ENCODE measurements at regions not wholly inside any gene's neighbourhood (a gene's known extent, or its start where the extent isn't known, plus 50 kb on each side); places are given as distances from the start of the nearest gene placed in this dataset.

DNA sequence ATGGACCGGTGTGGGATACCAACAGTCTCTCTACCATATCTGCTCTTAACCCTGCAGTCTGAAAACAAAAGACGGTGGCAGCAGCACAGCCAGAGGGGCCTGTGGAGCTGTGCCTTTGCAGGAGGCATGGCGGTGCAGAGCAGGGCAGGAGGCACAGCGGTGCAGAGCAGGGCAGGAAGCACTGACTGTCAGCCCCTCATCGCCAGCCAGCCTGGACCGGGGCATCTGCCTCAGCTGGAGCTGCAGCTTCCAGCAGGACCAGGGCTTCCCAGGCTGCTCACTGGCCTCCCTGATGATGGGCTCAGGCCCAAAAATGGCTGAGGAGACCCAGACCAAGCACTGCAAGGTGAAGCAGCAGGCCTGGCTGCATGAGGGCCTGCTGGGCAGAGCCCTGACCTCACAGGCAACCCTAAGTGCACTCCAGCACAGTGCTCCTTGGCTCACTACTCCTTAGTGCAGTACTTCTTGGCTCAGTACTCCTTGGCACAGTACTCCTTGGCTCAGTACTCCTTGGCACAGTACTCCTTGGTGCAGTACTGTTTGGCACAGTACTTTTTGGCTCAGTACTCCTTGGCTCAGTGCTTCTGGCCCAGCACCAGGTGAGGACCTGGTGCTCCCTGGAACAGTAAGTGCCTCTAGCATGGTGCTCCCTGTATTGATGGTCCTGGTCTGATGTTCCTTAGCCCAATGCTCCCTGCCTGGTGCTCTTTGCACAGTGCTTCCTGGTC, 78.0 kb downstream of the DHCR7 start (continued):
- TF ChIP-seq, protein P1, sequence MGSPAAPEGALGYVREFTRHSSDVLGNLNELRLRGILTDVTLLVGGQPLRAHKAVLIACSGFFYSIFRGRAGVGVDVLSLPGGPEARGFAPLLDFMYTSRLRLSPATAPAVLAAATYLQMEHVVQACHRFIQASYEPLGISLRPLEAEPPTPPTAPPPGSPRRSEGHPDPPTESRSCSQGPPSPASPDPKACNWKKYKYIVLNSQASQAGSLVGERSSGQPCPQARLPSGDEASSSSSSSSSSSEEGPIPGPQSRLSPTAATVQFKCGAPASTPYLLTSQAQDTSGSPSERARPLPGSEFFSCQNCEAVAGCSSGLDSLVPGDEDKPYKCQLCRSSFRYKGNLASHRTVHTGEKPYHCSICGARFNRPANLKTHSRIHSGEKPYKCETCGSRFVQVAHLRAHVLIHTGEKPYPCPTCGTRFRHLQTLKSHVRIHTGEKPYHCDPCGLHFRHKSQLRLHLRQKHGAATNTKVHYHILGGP (tag by site-specific recombination; IDR thresholded peaks at IDR 0.05) = no peak
- no peak for TF ChIP-seq ZNF132 (tag by site-specific recombination; IDR thresholded peaks at IDR 0.05; ENCODE audit: borderline replicate concordance)
- TF ChIP-seq ZNF560 (tag by site-specific recombination; IDR thresholded peaks at IDR 0.05; ENCODE audit: borderline replicate concordance) = no peak
- TF ChIP-seq SP3 (tag by site-specific recombination; IDR thresholded peaks at IDR 0.05) = no peak

DNA sequence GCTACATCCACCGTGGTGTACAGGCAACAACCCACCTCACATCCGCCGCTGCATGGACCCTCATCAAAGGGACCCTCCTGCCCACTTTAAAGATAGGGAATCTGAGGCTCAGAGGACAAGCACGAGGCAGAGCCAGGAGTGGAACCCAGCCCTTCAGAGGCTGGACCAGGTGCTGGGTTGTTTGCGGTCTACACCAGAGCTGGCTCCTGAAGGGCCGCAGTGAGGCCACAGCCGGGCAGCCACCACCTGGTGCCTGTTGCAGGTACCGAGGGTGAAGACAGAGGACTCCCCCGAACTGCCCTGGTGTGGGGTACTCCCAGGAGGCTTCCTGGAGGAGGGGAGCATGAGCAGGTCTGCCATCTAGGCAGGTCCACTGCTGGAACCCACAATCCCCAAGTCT, 78.8 kb downstream of the DHCR7 start:
- Histone ChIP-seq H3K27ac (ENCODE audit: extremely low read depth, low read depth, low read length) (no peak overlapping the region), H3K9me3 (ENCODE audit: control insufficient read depth, insufficient read depth, low read depth, low read length) (no peaks in the 10 kb centered on the region), H3K4me1 (ENCODE audit: control insufficient read depth, insufficient read depth, low read length) (no peaks in the 10 kb centered on the region), H3K4me3 (ENCODE audit: low read depth, low read length) (no peak overlapping the region), H3K36me3 (ENCODE audit: control insufficient read depth in 2 of 2, insufficient read depth in 1 of 2, low read length in 2 of 2) (no peaks in the 10 kb centered on the region)
- TF ChIP-seq ZNF843 (tag by site-specific recombination; IDR thresholded peaks at IDR 0.05) = no peak
- no peak for TF ChIP-seq ZNF2 (tag by site-specific recombination; IDR thresholded peaks at IDR 0.05)
- TF ChIP-seq, protein P2, sequence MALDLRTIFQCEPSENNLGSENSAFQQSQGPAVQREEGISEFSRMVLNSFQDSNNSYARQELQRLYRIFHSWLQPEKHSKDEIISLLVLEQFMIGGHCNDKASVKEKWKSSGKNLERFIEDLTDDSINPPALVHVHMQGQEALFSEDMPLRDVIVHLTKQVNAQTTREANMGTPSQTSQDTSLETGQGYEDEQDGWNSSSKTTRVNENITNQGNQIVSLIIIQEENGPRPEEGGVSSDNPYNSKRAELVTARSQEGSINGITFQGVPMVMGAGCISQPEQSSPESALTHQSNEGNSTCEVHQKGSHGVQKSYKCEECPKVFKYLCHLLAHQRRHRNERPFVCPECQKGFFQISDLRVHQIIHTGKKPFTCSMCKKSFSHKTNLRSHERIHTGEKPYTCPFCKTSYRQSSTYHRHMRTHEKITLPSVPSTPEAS (tag by site-specific recombination; IDR thresholded peaks at IDR 0.05) = no peak
- TF ChIP-seq ZXDB (tag by site-specific recombination; IDR thresholded peaks at IDR 0.05) = no peak
- TF ChIP-seq SP7 (tag by site-specific recombination; IDR thresholded peaks at IDR 0.05) = no peak
- no peak for TF ChIP-seq ZNF157 (tag by site-specific recombination; IDR thresholded peaks at IDR 0.05)
- TF ChIP-seq TRIM28 (IDR thresholded peaks at IDR 0.05; ENCODE audit: borderline replicate concordance, low read length) = no peak
- TF ChIP-seq GLI2 (tag by site-specific recombination; IDR thresholded peaks at IDR 0.05; ENCODE audit: borderline replicate concordance, low read depth) = no peak
- TF ChIP-seq, protein P3, sequence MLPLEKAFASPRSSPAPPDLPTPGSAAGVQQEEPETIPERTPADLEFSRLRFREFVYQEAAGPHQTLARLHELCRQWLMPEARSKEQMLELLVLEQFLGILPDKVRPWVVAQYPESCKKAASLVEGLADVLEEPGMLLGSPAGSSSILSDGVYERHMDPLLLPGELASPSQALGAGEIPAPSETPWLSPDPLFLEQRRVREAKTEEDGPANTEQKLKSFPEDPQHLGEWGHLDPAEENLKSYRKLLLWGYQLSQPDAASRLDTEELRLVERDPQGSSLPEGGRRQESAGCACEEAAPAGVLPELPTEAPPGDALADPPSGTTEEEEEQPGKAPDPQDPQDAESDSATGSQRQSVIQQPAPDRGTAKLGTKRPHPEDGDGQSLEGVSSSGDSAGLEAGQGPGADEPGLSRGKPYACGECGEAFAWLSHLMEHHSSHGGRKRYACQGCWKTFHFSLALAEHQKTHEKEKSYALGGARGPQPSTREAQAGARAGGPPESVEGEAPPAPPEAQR (tag by site-specific recombination; IDR thresholded peaks at IDR 0.05) = no peak
- TF ChIP-seq, protein P4, sequence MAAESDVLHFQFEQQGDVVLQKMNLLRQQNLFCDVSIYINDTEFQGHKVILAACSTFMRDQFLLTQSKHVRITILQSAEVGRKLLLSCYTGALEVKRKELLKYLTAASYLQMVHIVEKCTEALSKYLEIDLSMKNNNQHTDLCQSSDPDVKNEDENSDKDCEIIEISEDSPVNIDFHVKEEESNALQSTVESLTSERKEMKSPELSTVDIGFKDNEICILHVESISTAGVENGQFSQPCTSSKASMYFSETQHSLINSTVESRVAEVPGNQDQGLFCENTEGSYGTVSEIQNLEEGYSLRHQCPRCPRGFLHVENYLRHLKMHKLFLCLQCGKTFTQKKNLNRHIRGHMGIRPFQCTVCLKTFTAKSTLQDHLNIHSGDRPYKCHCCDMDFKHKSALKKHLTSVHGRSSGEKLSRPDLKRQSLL (tag by site-specific recombination; IDR thresholded peaks at IDR 0.05) = no peak
- ChIA-PET POLR2A (no interaction called here), CTCF (interaction anchor here (0.6 to 0.7 kb wide), 2 partner anchors 213 to 414 kb away, joined by 3 to 4 read pairs; no protein-coding TSS in a partner anchor)

DNA sequence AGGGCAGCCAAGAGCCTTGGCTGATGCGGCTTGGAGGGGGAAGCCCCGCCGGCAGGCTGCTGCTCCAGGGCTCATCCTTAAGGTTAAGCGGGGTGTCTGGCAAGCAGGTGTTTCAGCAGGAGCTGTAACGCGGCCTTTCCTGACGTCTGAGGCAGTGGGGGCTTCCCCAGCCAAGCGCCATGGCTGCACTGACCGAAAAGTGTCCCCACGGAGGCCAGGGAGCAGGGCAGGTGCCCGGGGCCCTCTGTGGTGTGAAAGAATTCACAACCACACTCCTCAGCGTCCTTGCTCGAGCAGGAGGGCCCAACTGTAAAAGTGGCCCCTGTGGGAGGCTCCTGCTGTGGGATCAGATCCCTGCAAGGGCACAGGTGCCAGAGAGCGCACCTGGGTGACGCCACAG, 79.2 kb downstream of the DHCR7 start:
- H3K9me3 ChIP-seq (ENCODE audit: control insufficient read depth, insufficient read depth, low read depth, low read length) = no peaks in the 10 kb centered on the region
- peak; percentile 24; the same call in 1 of the 2 replicates for TF ChIP-seq ZNF133 (tag by site-specific recombination; IDR thresholded peaks at IDR 0.05)
- TF ChIP-seq ZNF555 (tag by site-specific recombination; conservative IDR thresholded peaks at IDR 0.05) = no peak
- no peak overlapping the region for H3K27ac ChIP-seq (ENCODE audit: extremely low read depth, low read depth, low read length)
- no peak overlapping the region for H3K4me3 ChIP-seq (ENCODE audit: low read depth, low read length)
- no peaks in the 10 kb centered on the region for H3K36me3 ChIP-seq (ENCODE audit: control insufficient read depth in 2 of 2, insufficient read depth in 1 of 2, low read length in 2 of 2)
- POLR2A ChIA-PET = no interaction called here
- CTCF ChIA-PET = interaction anchor here (0.6 kb wide), 1 partner anchor 414 kb away, joined by 3 read pairs; no protein-coding TSS in a partner anchor
- H3K4me1 ChIP-seq (ENCODE audit: control insufficient read depth, insufficient read depth, low read length) = no peaks in the 10 kb centered on the region
